ENCODE measurements at regions not wholly inside any gene's neighbourhood (a gene's known extent, or its start where the extent isn't known, plus 50 kb on each side); places are given as distances from the start of the nearest gene placed in this dataset.

DNA sequence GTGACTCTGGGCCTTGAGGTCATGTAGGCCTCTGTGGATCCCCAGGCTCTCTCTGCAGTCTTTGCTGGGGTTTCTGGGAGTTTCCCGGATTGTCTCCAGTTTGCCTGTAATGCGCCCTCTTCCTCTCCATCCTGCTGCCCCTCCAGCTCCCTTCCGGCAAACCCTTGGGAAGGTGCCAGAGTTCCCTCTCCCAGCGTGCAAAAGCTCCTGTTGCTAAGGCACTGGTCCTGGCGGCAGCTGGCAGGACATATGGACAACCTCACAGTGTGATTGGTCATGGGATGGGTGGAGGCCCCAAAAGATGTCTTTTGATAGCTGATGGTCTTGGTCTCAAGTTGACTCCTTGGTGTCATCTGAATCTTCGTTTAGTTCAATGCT, 320.1 kb downstream of the CYP26B1 start:
- peaks cover 3% of the 10 kb centered on the region for H3K9me3 Mint-ChIP-seq (ENCODE audit: unreplicated experiment)
- no peak for DNase-seq
- peaks cover 1% of the 10 kb centered on the region for H3K27me3 Mint-ChIP-seq (ENCODE audit: unreplicated experiment)
- no peak overlapping the region for H3K4me3 Mint-ChIP-seq (ENCODE audit: unreplicated experiment)
- peaks cover 5% of the 10 kb centered on the region for H3K36me3 Mint-ChIP-seq (ENCODE audit: unreplicated experiment)
- no peak overlapping the region for H3K27ac Mint-ChIP-seq (ENCODE audit: unreplicated experiment)
- H3K4me1 Mint-ChIP-seq (ENCODE audit: low read depth, unreplicated experiment): peaks cover 7% of the 10 kb centered on the region
- TF ChIP-seq, protein P1, sequence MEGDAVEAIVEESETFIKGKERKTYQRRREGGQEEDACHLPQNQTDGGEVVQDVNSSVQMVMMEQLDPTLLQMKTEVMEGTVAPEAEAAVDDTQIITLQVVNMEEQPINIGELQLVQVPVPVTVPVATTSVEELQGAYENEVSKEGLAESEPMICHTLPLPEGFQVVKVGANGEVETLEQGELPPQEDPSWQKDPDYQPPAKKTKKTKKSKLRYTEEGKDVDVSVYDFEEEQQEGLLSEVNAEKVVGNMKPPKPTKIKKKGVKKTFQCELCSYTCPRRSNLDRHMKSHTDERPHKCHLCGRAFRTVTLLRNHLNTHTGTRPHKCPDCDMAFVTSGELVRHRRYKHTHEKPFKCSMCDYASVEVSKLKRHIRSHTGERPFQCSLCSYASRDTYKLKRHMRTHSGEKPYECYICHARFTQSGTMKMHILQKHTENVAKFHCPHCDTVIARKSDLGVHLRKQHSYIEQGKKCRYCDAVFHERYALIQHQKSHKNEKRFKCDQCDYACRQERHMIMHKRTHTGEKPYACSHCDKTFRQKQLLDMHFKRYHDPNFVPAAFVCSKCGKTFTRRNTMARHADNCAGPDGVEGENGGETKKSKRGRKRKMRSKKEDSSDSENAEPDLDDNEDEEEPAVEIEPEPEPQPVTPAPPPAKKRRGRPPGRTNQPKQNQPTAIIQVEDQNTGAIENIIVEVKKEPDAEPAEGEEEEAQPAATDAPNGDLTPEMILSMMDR (IDR thresholded peaks at IDR 0.05; ENCODE audit: partially characterized antibody, unreplicated experiment): no peak

DNA sequence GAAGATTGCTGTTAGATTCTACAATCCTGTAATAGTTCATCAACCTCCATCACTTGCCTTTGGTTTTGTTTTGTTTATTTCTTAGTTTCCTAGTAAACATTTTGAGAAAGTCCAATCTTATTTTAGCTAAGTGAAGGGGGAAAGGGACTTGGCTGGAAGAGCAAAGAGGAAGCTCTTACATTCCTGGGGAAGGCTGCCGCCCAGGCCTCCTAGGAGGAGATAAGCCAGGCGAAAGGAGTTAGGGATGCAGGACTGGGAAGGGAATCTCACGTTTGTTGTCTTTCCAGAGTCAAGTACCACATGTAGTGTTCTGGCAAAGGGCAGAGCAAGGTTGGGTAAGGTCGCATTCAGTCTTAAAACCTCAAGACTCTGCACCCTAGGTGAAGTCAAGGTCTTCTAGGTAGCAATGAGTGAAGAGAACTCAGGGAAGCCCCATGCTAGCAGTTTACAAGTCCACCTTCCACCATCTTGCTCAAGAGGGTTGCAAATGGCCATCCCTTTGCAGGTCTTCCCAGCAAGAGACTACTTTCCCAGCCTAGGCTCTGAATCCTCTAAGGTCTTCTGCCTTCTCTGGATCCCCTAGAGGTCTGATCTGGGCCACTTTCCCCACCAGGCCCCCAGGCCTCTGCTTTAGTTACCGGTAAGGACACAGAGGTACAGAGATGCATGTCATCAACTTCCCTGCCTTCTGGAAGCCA, 320.7 kb downstream of the CYP26B1 start:
- TF ChIP-seq, protein P1 (IDR thresholded peaks at IDR 0.05; ENCODE audit: partially characterized antibody, unreplicated experiment): no peak
- peaks cover 1% of the 10 kb centered on the region for H3K27me3 Mint-ChIP-seq (ENCODE audit: unreplicated experiment)
- peaks cover 5% of the 10 kb centered on the region for H3K36me3 Mint-ChIP-seq (ENCODE audit: unreplicated experiment)
- no peak overlapping the region for H3K27ac Mint-ChIP-seq (ENCODE audit: unreplicated experiment)
- H3K4me3 Mint-ChIP-seq (ENCODE audit: unreplicated experiment): no peak overlapping the region
- no peak for DNase-seq
- H3K9me3 Mint-ChIP-seq (ENCODE audit: unreplicated experiment): peaks cover 3% of the 10 kb centered on the region
- peaks cover 7% of the 10 kb centered on the region for H3K4me1 Mint-ChIP-seq (ENCODE audit: low read depth, unreplicated experiment)

DNA sequence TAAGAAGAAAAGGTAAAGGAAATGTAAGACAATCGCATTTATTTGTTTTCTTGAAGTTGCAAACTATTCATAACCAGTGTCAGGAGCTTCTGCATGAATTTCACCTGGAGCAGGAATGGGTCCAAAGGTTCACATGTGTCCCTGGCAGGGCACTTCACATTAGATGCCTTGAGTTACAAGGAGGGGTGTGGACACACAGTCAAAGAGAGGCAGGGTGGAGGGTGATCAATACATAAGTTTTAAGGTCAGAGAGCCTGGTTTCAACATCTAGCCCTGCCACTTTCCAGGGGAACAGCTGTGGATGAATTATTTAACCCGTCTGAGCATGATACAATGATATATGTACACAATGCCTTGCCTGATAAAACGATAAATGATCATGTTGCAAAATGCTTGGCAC, 321.4 kb downstream of the CYP26B1 start:
- peaks cover 7% of the 10 kb centered on the region for H3K4me1 Mint-ChIP-seq (ENCODE audit: low read depth, unreplicated experiment)
- H3K27me3 Mint-ChIP-seq (ENCODE audit: unreplicated experiment): peaks cover 1% of the 10 kb centered on the region
- no peak for DNase-seq
- peaks cover 3% of the 10 kb centered on the region for H3K9me3 Mint-ChIP-seq (ENCODE audit: unreplicated experiment)
- TF ChIP-seq, protein P1 (IDR thresholded peaks at IDR 0.05; ENCODE audit: partially characterized antibody, unreplicated experiment): no peak
- H3K36me3 Mint-ChIP-seq (ENCODE audit: unreplicated experiment): peaks cover 5% of the 10 kb centered on the region
- H3K4me3 Mint-ChIP-seq (ENCODE audit: unreplicated experiment): no peak overlapping the region
- H3K27ac Mint-ChIP-seq (ENCODE audit: unreplicated experiment): no peak overlapping the region

DNA sequence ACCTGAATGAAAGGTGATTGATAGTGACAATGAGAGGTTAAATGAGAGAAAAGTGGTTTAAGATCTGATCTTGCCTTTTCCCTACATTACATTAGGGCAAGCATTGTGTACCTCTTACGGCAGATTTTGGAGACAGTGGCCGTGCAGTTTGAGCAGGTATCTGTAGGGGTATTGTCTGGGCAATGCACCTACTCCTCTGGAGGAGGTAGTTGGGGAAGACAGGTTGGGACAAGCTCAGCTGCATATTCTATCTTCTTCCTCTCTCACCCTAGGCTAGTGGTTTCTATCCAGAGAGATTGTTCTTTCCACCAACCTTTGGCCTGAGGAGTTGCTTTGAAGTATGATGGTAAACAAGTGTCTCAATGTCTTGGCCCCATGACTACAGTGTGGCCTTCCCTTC, 323.2 kb downstream of the CYP26B1 start:
- H3K9me3 Mint-ChIP-seq (ENCODE audit: unreplicated experiment): peaks cover 3% of the 10 kb centered on the region

DNA sequence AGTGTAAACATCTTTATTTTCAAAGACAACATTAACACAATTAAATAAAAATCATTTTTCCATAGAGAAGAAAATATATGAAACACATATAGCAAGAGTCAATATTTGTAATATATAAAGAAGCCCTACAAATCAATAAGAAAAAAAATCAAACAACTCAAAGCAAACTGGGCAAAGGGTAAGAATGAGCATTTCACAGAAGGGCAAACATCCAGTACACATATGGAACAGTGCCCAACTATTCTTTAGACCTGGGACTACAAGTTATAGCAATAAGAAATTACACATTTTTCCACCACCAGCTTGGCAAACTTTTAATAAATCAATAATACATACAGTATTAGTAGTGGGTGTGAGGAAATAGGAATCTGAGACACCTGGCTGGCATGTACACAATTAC, 324.1 kb downstream of the CYP26B1 start:
- Mint-ChIP-seq H3K4me3 (ENCODE audit: unreplicated experiment) (no peak overlapping the region), H3K27ac (ENCODE audit: unreplicated experiment) (no peak overlapping the region), H3K36me3 (ENCODE audit: unreplicated experiment) (peaks cover 5% of the 10 kb centered on the region), H3K27me3 (ENCODE audit: unreplicated experiment) (no peaks in the 10 kb centered on the region), H3K4me1 (ENCODE audit: low read depth, unreplicated experiment) (no peaks in the 10 kb centered on the region), H3K9me3 (ENCODE audit: unreplicated experiment) (peaks cover 3% of the 10 kb centered on the region)
- TF ChIP-seq, protein P1 (IDR thresholded peaks at IDR 0.05; ENCODE audit: partially characterized antibody, unreplicated experiment): no peak
- DNase-seq: no peak

More for the DNA sequence above, 323.2 kb downstream of the CYP26B1 start:
- TF ChIP-seq, protein P1 (IDR thresholded peaks at IDR 0.05; ENCODE audit: partially characterized antibody, unreplicated experiment): no peak
- no peak for DNase-seq
- Mint-ChIP-seq H3K27ac (ENCODE audit: unreplicated experiment) (no peak overlapping the region), H3K36me3 (ENCODE audit: unreplicated experiment) (peaks cover 5% of the 10 kb centered on the region), H3K4me1 (ENCODE audit: low read depth, unreplicated experiment) (no peaks in the 10 kb centered on the region), H3K4me3 (ENCODE audit: unreplicated experiment) (no peak overlapping the region), H3K27me3 (ENCODE audit: unreplicated experiment) (no peaks in the 10 kb centered on the region)
